HFF-Myc (cell line): ENCODE measurements at regions not wholly inside any gene's neighbourhood (a gene's known extent, or its start where the extent isn't known, plus 50 kb on each side); places are given as distances from the start of the nearest gene placed in this dataset.
A peak's percentile ranks its signal among the peaks of the same experiment; 100 is the strongest.
"Not testable (repeated sequence)": the region's sequence is repeated elsewhere in the genome, so short reads cannot be mapped to it uniquely, and the experiment has no call there.

ENCODE experiments used
- DNase-seq: peaks from one replicate; pipeline ENCODE4 v3.0.0-alpha.2; 2011; ENCODE audit warnings: low read depth; ENCODE audit errors: extremely low read depth
- H3K4me3 ChIP-seq: replicated peaks from 2 replicates; pipeline ENCODE4 v1.5.1; 2011; ENCODE audit warnings: low read depth, mild to moderate bottlenecking, control low read depth, low read length
- TF ChIP-seq, protein P1 (sequence below): IDR thresholded peaks from 2 replicates; pipeline ENCODE4 v1.5.1; 2012; ENCODE audit warnings: mild to moderate bottlenecking, low read depth, low read length, control low read depth; ENCODE audit errors: missing control alignments

- TF ChIP-seq, protein P1, sequence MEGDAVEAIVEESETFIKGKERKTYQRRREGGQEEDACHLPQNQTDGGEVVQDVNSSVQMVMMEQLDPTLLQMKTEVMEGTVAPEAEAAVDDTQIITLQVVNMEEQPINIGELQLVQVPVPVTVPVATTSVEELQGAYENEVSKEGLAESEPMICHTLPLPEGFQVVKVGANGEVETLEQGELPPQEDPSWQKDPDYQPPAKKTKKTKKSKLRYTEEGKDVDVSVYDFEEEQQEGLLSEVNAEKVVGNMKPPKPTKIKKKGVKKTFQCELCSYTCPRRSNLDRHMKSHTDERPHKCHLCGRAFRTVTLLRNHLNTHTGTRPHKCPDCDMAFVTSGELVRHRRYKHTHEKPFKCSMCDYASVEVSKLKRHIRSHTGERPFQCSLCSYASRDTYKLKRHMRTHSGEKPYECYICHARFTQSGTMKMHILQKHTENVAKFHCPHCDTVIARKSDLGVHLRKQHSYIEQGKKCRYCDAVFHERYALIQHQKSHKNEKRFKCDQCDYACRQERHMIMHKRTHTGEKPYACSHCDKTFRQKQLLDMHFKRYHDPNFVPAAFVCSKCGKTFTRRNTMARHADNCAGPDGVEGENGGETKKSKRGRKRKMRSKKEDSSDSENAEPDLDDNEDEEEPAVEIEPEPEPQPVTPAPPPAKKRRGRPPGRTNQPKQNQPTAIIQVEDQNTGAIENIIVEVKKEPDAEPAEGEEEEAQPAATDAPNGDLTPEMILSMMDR: no peak
- no peak for DNase-seq
- H3K4me3 ChIP-seq: no peak overlapping the region
Observed at GRCh38 chr1:59204001-59204400, 92.9 kb upstream of the FGGY start.

- H3K4me3 ChIP-seq: not testable (repeated sequence)
Observed at GRCh38 chr1:59206616-59207015, 90.3 kb upstream of the FGGY start.

DNA sequence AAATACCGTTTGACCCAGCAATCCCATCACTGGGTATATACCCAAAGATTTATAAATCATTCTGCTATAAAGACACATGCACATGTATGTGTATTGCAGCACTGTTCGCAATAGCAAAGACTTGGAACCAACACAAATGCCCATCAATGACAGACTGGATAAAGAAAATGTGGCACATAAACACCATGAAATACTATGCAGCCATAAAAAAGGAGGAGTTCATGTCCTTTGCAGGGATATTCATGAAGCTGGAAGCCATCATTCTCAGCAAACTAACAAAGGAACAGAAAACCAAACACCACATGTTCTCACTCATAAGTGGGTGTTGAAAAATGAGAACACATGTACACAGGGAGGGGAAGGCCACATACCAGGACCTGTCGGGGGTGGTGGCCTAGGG lies 86.5 kb upstream of the FGGY start:
- H3K4me3 ChIP-seq, DNase-seq: not testable (repeated sequence)

More at GRCh38 chr1:59206616-59207015, 90.3 kb upstream of the FGGY start:
- not testable (repeated sequence) for DNase-seq

DNA sequence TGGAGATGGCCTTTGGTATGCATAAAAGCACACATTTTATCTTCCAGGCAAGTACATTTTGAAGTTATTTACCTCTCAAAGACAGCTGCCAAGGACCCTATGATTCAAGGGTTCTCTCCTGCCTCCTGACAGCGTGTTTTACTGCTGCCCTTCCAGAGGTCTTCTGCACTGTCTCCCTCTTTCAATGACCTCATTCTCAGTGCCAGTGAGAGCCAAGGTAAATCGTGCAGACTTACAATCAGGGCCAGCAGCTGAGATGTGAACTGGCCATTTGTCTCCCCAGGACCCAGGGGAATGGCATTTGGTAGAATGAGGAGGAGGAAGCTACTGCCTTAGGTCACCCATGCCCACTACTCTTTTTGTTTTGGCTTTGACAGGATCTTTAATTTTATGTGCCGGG lies 84.2 kb upstream of the FGGY start:
- no peak for DNase-seq
- H3K4me3 ChIP-seq: no peak overlapping the region
- TF ChIP-seq, protein P1: no peak

DNA sequence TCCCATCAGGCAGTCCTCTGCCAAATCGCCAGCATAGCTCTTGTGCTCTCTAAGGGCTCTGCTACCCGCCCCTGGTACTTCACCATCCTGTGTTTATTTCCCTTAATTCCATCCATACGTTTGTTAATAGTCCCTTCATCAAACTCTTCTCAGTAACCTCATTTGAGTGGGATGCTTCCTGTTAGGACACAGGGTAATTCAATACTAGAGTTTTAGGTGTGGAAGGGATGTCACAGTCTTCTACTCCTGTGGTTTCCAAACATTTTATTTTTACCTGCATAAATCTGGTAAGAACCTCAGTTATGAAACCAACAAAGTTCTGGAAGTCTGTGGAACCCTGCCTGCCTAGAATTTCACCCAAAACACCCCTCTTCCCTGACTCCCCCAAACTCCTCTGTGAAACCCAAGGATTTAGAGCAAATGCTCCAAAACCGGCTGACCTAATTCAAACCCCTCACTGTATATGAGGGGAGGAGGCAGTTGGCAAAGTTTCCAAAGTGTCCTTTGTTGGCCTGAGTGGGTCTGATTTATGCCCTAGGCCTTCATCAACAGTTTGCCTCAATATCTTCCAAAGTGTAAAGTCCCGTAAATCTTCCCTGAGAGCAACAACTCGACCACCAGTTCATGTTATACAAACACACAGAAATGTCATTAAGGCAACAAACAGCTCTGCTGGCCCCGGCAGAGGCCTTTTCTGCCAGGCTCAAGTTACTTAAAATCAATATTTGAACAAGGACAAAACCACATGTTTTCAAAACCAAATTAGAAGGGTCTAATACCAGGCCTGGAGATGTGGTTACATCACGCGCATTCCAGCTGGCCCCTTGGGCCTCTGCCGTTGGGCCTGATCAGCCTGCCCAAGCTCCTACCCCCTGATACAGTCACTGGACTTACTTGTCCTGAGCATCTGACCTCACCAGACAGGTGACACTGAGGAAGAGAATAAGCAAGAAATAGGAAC lies 82.4 kb upstream of the FGGY start:
- H3K4me3 ChIP-seq: no peak overlapping the region
- TF ChIP-seq, protein P1: no peak
- no peak for DNase-seq

- TF ChIP-seq, protein P1: no peak
- no peak for DNase-seq
- no peak overlapping the region for H3K4me3 ChIP-seq
Observed at GRCh38 chr1:59215766-59216291, 81.1 kb upstream of the FGGY start.

DNA sequence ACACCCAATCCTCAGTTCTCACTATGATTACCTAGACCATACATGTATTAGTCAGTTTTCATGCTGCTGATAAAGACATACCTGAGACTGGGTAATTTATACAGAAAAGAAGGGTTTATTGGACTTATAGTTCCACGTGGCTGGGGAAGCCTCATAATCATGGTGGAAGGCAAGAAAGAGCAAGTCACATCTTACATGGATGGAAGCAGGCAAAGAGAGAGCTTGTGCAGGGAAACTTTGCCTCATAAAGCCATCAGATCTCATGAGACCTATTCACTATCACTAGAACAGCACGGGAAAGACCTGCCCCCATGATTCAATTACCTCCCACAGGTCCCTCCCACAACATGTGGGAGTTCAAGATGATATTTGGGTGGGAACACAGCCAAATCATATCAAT lies 79.5 kb upstream of the FGGY start:
- not testable (repeated sequence) for H3K4me3 ChIP-seq, DNase-seq

GRCh38 chr1:59218521-59219236 lies 78.2 kb upstream of the FGGY start:
- peak; percentile 6 for DNase-seq
- no peak overlapping the region for H3K4me3 ChIP-seq
- TF ChIP-seq, protein P1: no peak
